GM12878 (cell line): ENCODE measurements at regions not wholly inside any gene's neighbourhood (a gene's known extent, or its start where the extent isn't known, plus 50 kb on each side); places are given as distances from the start of the nearest gene placed in this dataset.

ENCODE experiments used
- ATAC-seq: fragments of 200-7000 bp; cut with Tn5 transposase; 3 replicates; pipeline ENCODE4 v1.9.1; 2020; ENCODE audit warnings: mild to moderate bottlenecking, moderate library complexity
- BruUV-seq: library from RNA; stranded (reverse); fragments of 400-500 nt; replicated peaks from 2 replicates; lab custom pipeline; 2021; lab: Mats Ljungman, UMichigan
- CTCF ChIA-PET: fragments of 300-600 bp; sonication (Branson Sonifier 250); formaldehyde crosslinking; extraction: SDS; loops from one replicate; lab custom pipeline; 2021; ENCODE audit warnings: inconsistent platforms; lab: Yijun Ruan, JAX
- POLR2A ChIA-PET: fragments of 350-600 bp; formaldehyde crosslinking; extraction: SDS; loops from one replicate; lab custom pipeline; 2021; ENCODE audit warnings: inconsistent platforms; lab: Charles Lee
- RAD21 ChIA-PET: fragments of 300-600 bp; sonication (Branson Sonifier 250); formaldehyde crosslinking; loops from one replicate; lab custom pipeline; 2023; ENCODE audit warnings: antibody characterized with exemption; ENCODE audit not compliant: unreplicated experiment; lab: Charles Lee
- SMC1A ChIA-PET: fragments of 300-600 bp; sonication (Branson Sonifier 250); formaldehyde crosslinking; loops from one replicate; lab custom pipeline; 2023; ENCODE audit not compliant: unreplicated experiment, uncharacterized antibody; lab: Charles Lee
- DNase-seq: peaks from one replicate; pipeline ENCODE4 v3.0.0-alpha.2; 2011; ENCODE audit warnings: low read depth, low spot score
- FAIRE-seq: peaks from 3 replicates; lab custom pipeline; 2011; peaks lifted over from hg19 to GRCh38; lab: Jason Lieb, UNC
- H2AFZ ChIP-seq: 2 replicates; pipeline ENCODE4 v1.6.0; 2011; ENCODE audit warnings: low read depth, low read length, control low read depth; ENCODE audit not compliant: control insufficient read depth
- H3K27ac ChIP-seq: 2 replicates; pipeline ENCODE4 v1.5.1; 2011; ENCODE audit warnings: control low read depth; ENCODE audit not compliant: control insufficient read depth, insufficient read depth
- H3K27me3 ChIP-seq, 2 experiments: replicated peaks in 1 of 2; 2 replicates each; pipeline versions ENCODE4 v1.6.0 to v1.6.1; 2011; ENCODE audit warnings: low read length in 1 of 2; ENCODE audit not compliant: control insufficient read depth in 2 of 2, insufficient read depth in 2 of 2
- H3K36me3 ChIP-seq, 2 experiments: 2 replicates each; pipeline ENCODE4 v1.5.1; 2011; ENCODE audit warnings: low read length in 1 of 2; ENCODE audit not compliant: control insufficient read depth in 2 of 2, insufficient read depth in 2 of 2
- H3K4me1 ChIP-seq: 2 replicates; pipeline ENCODE4 v1.6.1; 2011; ENCODE audit warnings: mild to moderate bottlenecking, low read length, moderate library complexity, mixed read lengths; ENCODE audit not compliant: control insufficient read depth, insufficient read depth
- H3K4me2 ChIP-seq: 2 replicates; pipeline ENCODE4 v1.6.0; 2011; ENCODE audit warnings: control low read depth; ENCODE audit not compliant: control insufficient read depth, insufficient read depth
- H3K4me3 ChIP-seq: fragments of 200-600 bp; sonication (generic); 2 replicates; pipeline ENCODE4 v1.5.1; 2016
- H3K79me2 ChIP-seq: 2 replicates; pipeline ENCODE4 v1.6.0; 2011; ENCODE audit warnings: low read length; ENCODE audit not compliant: control insufficient read depth, insufficient read depth
- H3K9ac ChIP-seq: 2 replicates; pipeline ENCODE4 v1.8.0; 2011; ENCODE audit warnings: low read length, control low read depth, mixed read lengths; ENCODE audit not compliant: control insufficient read depth, insufficient read depth
- H3K9me3 ChIP-seq: replicated peaks from 3 replicates; pipeline ENCODE4 v1.5.1; 2011; ENCODE audit warnings: mild to moderate bottlenecking, low read length; ENCODE audit not compliant: control insufficient read depth, insufficient read depth
- H4K20me1 ChIP-seq: 2 replicates; pipeline ENCODE4 v1.6.0; 2011; ENCODE audit not compliant: control insufficient read depth, insufficient read depth
- CBX3 ChIP-seq: fragments of 200-600 bp; sonication (generic); IDR thresholded peaks from 2 replicates; pipeline ENCODE4 v1.6.1; 2016; ENCODE audit warnings: low read depth, borderline replicate concordance
- E4F1 ChIP-seq: fragments of 450-650 bp; IDR thresholded peaks from 2 replicates; pipeline ENCODE4 v1.6.1; 2018; ENCODE audit warnings: borderline replicate concordance, mild to moderate bottlenecking; ENCODE audit not compliant: partially characterized antibody
- JUNB ChIP-seq: IDR thresholded peaks from 2 replicates; pipeline ENCODE4 v1.6.1; 2016; ENCODE audit warnings: antibody characterized with exemption, mild to moderate bottlenecking
- MTA3 ChIP-seq: IDR thresholded peaks from 2 replicates; pipeline ENCODE4 v1.6.1; 2012; ENCODE audit warnings: low read length, inconsistent platforms, borderline replicate concordance
- RUNX3 ChIP-seq: IDR thresholded peaks from 2 replicates; pipeline ENCODE4 v1.6.1; 2012; ENCODE audit warnings: low read length, inconsistent platforms
- SIX5 ChIP-seq: IDR thresholded peaks from 2 replicates; pipeline ENCODE4 v1.6.1; 2011; ENCODE audit warnings: mild to moderate bottlenecking, low read depth, low read length, moderate library complexity; ENCODE audit not compliant: severe bottlenecking
- WGBS: methylation state at CpG from one replicate; pipeline ENCODE4 v1.1.6; 2016; ENCODE audit warnings: low lambda C conversion rate; ENCODE audit not compliant: insufficient replicate concordance, insufficient coverage; ENCODE audit errors: missing lambda C conversion rate; 5-methylcytosine and 5-hydroxymethylcytosine counted together
- in situ Hi-C: fragments of 300-500 bp; cut with MboI; formaldehyde crosslinking; loops from 9 replicates; pipeline ENCODE4 v1.14.3; 2018; ENCODE audit warnings: mixed read lengths
- intact Hi-C: fragments of 100-400 bp; cut with micrococcal nuclease; formaldehyde crosslinking; loops from one replicate; pipeline ENCODE4 v1.14.2; 2022; ENCODE audit not compliant: unreplicated experiment

- RAD21 ChIA-PET = interaction anchor here (0.7 to 3.2 kb wide), 6 partner anchors 20 to 531 kb away, joined by 3 to 11 read pairs (median 4); no protein-coding TSS in a partner anchor
- SMC1A ChIA-PET = interaction anchor here (0.5 to 2.5 kb wide), 7 partner anchors 8 to 102 kb away, joined by 3 to 6 read pairs (median 5); no protein-coding TSS in a partner anchor
- in situ Hi-C loops (no loop called here), intact Hi-C loops (no loop called here)
- Histone ChIP-seq H2AFZ (no peak overlapping the region), H3K79me2 (peaks cover 20% of the 10 kb centered on the region), H3K4me1 (no peaks in the 10 kb centered on the region), H3K9me3 (peaks cover 3% of the 10 kb centered on the region), H4K20me1 (no peaks in the 10 kb centered on the region), H3K27me3 (no peaks in the 10 kb centered on the region), H3K36me3 (no peaks in the 10 kb centered on the region), H3K4me2 (no peak overlapping the region), H3K4me3 (no peak overlapping the region), H3K27ac (no peak overlapping the region), H3K9ac (no peak overlapping the region)
- no TSS peak for BruUV-seq
- ATAC-seq (peak; percentile 36), DNase-seq (no peak), FAIRE-seq (no peak)
- no peak for TF ChIP-seq E4F1
- TF ChIP-seq JUNB = 0 out of 2 replicates have a peak, but pooled peaks have one; percentile 10
- no peak for TF ChIP-seq MTA3
- TF ChIP-seq CBX3 = no peak
- TF ChIP-seq RUNX3 = peak; percentile 18; the same call in 1 of the 2 replicates
- TF ChIP-seq SIX5 = no peak
- CTCF ChIA-PET = interaction anchor here (1.4 to 1.9 kb wide), 3 partner anchors 8 to 23 kb away, joined by 3 to 4 read pairs (median 3); no protein-coding TSS in a partner anchor
- POLR2A ChIA-PET = interaction anchor here (0.6 to 1.2 kb wide), 3 partner anchors 13 to 60 kb away, joined by 3 to 8 read pairs (median 3); no protein-coding TSS in a partner anchor
- 78% methylated on average over 3 of the region's 3 CpGs for WGBS
Measured at GRCh38 chr14:71452987-71453386, 479.2 kb upstream of the RGS6 start.
